ENCODE measurements at regions not wholly inside any gene's neighbourhood (a gene's known extent, or its start where the extent isn't known, plus 50 kb on each side); places are given as distances from the start of the nearest gene placed in this dataset.
A peak's percentile ranks its signal among the peaks of the same experiment; 100 is the strongest.

DNA sequence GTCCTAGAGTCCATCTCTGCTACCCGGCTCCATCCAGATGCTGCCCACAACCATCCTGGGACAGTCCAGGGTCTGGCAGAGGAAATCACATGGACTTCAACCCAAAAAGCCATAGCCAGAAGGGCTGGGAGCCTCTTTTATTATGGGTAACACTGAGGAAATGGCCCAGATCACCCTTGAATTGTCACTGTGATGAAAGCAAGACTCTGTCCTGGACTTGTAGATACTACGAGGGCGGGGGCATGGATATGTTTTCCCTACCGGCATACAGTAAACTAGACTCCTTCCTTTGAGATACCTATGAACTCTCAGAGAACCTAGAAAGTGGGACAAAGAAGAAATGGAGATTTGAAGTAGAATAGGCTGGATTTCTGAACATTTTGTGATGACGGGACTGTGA, 110.3 kb downstream of the LACC1 start:
- H3K27ac ChIP-seq: no peak overlapping the region
- TF ChIP-seq, protein P1, sequence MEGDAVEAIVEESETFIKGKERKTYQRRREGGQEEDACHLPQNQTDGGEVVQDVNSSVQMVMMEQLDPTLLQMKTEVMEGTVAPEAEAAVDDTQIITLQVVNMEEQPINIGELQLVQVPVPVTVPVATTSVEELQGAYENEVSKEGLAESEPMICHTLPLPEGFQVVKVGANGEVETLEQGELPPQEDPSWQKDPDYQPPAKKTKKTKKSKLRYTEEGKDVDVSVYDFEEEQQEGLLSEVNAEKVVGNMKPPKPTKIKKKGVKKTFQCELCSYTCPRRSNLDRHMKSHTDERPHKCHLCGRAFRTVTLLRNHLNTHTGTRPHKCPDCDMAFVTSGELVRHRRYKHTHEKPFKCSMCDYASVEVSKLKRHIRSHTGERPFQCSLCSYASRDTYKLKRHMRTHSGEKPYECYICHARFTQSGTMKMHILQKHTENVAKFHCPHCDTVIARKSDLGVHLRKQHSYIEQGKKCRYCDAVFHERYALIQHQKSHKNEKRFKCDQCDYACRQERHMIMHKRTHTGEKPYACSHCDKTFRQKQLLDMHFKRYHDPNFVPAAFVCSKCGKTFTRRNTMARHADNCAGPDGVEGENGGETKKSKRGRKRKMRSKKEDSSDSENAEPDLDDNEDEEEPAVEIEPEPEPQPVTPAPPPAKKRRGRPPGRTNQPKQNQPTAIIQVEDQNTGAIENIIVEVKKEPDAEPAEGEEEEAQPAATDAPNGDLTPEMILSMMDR (conservative IDR thresholded peaks at IDR 0.05): no peak

DNA sequence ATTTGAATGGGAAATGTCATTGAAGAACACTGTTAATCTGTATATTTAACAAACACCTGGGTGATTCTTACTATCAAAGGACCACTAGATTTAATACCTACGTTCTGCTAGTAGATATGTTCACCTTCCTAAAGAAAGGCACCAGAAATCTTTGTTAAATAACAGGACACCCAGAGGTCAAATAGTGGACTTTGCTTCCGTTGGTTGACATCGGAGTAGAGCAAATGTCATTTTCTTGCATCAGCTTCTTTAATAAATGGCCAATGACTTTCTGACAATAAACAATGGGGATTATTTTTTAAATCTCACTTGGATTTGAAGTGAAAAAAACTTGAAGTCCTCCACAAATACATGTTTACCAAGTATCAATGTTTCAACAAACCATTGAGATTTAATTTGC, 111.1 kb downstream of the LACC1 start:
- no peak overlapping the region for H3K27ac ChIP-seq
- TF ChIP-seq, protein P1 (conservative IDR thresholded peaks at IDR 0.05): no peak

DNA sequence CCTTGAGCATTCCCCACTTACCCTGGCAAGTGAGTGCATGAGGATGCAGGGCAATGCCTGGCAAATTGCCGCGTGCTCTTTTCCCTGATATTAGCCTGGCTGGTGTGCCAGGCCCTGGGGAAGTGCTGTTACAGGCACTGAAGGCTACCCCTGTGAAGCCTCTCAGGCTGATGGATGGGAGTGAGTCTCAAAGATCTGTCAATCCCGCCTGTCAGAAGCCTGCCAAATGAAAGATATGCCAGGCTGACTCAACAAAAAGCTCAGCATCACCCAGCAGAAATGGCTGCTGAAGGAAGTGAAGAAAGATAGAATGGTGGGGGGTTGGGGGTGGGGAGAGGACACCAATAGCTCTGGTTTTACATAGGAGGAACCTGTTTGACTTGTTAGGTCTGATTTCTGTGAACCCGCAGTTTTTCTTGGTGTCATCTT, 112.1 kb downstream of the LACC1 start:
- H3K27ac ChIP-seq: peak overlapping the region; percentile 36; the same call in 1 of the 2 replicates
- TF ChIP-seq, protein P1 (conservative IDR thresholded peaks at IDR 0.05): no peak

DNA sequence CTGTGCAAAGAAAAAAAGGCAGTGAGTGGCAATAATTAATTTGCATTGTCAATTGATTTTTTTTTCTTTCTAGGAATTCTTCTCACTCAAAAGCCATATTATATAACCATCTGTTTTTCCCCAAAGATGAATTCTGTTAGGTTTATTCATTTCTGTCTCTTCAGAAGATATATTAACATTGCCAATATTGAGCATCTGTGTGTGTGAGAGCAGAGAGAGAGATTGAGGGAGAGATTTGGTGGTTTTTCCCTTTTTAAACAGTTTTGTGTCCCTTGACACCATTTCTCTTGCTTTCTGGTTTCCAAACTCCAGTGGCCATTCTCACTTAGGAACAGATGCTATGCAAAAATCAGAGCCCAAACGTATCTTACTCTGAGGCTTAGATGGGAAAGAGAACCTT, 112.5 kb downstream of the LACC1 start:
- peak overlapping the region; percentile 36; the same call in 1 of the 2 replicates for H3K27ac ChIP-seq
- TF ChIP-seq, protein P1 (conservative IDR thresholded peaks at IDR 0.05): no peak

DNA sequence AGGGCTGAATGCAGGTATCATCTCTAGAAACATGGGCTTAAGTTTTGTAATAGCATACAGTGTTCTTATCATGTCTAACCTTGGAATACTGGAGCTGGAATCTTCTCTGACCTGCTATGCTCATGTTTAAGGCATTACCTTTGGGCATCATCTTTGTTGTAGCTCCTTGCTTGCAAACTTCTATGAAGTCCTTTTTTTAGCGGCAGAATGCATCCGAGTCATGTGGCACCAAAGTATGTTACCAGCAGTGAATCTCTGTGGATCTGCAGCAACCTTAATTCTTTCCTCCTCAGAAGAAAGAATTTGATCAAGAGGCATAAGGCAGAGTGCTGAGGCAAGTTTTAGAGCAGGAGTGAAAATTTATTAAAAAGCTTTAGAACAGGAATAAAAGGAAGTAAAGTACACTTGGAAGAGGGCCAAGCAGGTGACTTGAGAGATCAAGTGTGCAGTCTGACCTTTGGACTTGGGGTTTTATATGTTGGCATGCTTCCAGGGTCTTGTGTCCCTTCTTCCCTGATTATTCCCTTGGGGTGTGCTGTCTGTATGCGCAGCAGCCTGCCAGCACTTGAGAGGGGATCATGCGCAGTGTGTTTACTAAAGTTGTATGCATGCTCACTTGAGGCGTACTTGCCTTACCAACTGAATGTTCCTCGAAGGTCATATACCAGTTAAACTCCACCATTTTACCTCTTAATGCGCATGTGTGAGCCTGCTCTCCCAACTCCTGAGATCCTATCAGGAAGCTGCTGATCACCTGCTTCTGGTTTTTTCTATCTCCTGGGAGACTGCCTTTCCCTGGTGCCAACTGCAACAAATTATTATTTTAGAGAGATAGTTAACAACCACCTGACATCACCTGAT, 115.5 kb downstream of the LACC1 start:
- no peak overlapping the region for H3K27ac ChIP-seq
- TF ChIP-seq, protein P1 (conservative IDR thresholded peaks at IDR 0.05): no peak

DNA sequence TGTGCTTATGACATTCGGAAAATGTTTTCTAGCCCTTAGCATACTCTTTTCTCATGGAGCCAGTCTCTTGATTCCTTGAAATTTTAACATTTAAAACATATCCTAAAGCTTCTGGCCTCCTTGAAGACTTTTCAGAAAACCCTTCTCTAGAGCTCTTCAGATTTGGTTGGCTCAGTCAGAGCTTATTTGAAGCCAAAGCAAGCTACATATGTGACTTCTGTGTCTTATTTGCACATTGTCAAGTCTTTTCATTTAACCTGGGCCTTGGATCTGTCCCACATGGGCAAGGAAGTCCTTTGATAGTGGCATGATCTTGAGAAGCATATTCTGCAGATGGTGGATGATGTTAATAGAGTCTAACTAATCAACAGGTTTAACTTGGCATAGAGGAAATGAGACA, 116.5 kb downstream of the LACC1 start:
- no peak overlapping the region for H3K27ac ChIP-seq
- TF ChIP-seq, protein P1 (conservative IDR thresholded peaks at IDR 0.05): no peak

DNA sequence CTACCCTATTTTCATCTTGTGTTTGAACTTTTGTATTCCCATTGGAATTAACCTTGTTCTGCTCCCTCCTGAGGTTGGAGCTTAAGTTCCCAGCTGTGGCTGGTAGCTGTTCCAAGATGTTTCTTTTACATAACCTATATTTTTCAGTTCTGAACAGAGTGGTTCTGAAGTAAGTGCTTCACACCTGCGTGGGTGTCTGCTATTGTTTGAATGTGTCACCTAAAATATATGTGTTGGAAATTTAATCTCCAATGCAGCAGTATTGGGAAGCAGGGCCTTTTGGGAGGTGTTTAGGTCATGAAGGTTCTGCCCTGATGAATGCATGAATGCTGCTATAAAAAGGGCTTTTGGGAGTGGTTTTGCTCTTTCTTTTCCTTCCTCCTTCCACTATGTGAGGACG, 123.8 kb downstream of the LACC1 start:
- TF ChIP-seq, protein P1 (conservative IDR thresholded peaks at IDR 0.05): no peak
- H3K27ac ChIP-seq: no peak overlapping the region

Data from VCaP (cell line).